IMR-90 (cell line): ENCODE measurements at regions not wholly inside any gene's neighbourhood (a gene's known extent, or its start where the extent isn't known, plus 50 kb on each side); places are given as distances from the start of the nearest gene placed in this dataset.

ENCODE experiments used
- ATAC-seq: fragments of 200-7000 bp; cut with Tn5 transposase; 2 replicates; pipeline ENCODE4 v1.9.1; 2020; ENCODE audit warnings: low read depth, mild to moderate bottlenecking, moderate library complexity
- BruUV-seq: library from RNA; stranded (reverse); fragments of 400-500 nt; replicated peaks from 2 replicates; lab custom pipeline; 2021; lab: Mats Ljungman, UMichigan
- CTCF ChIA-PET: fragments of 300-600 bp; formaldehyde crosslinking; extraction: SDS; loops from one replicate; lab custom pipeline; 2021; ENCODE audit warnings: antibody characterized with exemption; lab: Yijun Ruan, JAX
- POLR2A ChIA-PET: fragments of 300-600 bp; sonication (Branson Sonifier 250); formaldehyde crosslinking; loops from one replicate; lab custom pipeline; 2022; ENCODE audit warnings: antibody characterized with exemption; ENCODE audit not compliant: unreplicated experiment; lab: Charles Lee
- DNase-seq: peaks from one replicate; pipeline ENCODE4 v3.0.0; 2013
- H2AFZ ChIP-seq: replicated peaks from 2 replicates; pipeline ENCODE3; 2013; ENCODE audit warnings: low read length, mild to moderate bottlenecking; ENCODE audit not compliant: poor library complexity
- H2AK5ac ChIP-seq: 2 replicates; pipeline ENCODE4 v1.6.1; 2013; ENCODE audit warnings: low read depth, low read length, inconsistent platforms
- H2AK9ac ChIP-seq: replicated peaks from 2 replicates; pipeline ENCODE3; 2013; ENCODE audit warnings: mild to moderate bottlenecking, low read depth, low read length, moderate library complexity; ENCODE audit not compliant: poor library complexity
- H2BK120ac ChIP-seq: 2 replicates; pipeline ENCODE4 v1.6.1; 2013; ENCODE audit warnings: low read depth, low read length, inconsistent platforms
- H2BK15ac ChIP-seq: 3 replicates; pipeline ENCODE4 v1.6.1; 2013; ENCODE audit warnings: low read depth, low read length, inconsistent platforms
- H2BK20ac ChIP-seq: 2 replicates; pipeline ENCODE4 v1.6.1; 2013; ENCODE audit warnings: low read depth, mild to moderate bottlenecking, inconsistent platforms, low read length, moderate library complexity
- H2BK5ac ChIP-seq: 2 replicates; pipeline ENCODE4 v1.6.1; 2013; ENCODE audit warnings: mild to moderate bottlenecking, low read depth, low read length, inconsistent platforms; ENCODE audit not compliant: poor library complexity, severe bottlenecking
- H3K14ac ChIP-seq: replicated peaks from 2 replicates; pipeline ENCODE4 v1.6.1; 2013; ENCODE audit warnings: low read depth, low read length, inconsistent platforms
- H3K18ac ChIP-seq: 2 replicates; pipeline ENCODE4 v1.6.1; 2013; ENCODE audit warnings: low read depth, low read length, control low read depth
- H3K23ac ChIP-seq: 2 replicates; pipeline ENCODE4 v1.6.1; 2013; ENCODE audit warnings: low read depth, low read length, inconsistent platforms
- H3K27ac ChIP-seq: 2 replicates; pipeline ENCODE4 v1.5.1; 2013; ENCODE audit warnings: mild to moderate bottlenecking, control low read depth, low read length; ENCODE audit not compliant: insufficient read depth
- H3K27me3 ChIP-seq: 2 replicates; pipeline ENCODE4 v1.6.1; 2013; ENCODE audit warnings: low read length; ENCODE audit not compliant: control insufficient read depth, insufficient read depth
- H3K36me3 ChIP-seq: 2 replicates; pipeline ENCODE4 v1.6.1; 2013; ENCODE audit warnings: low read length, mixed read lengths; ENCODE audit not compliant: control insufficient read depth, insufficient read depth
- H3K4ac ChIP-seq: 2 replicates; pipeline ENCODE4 v1.6.1; 2013; ENCODE audit warnings: low read depth, low read length, inconsistent platforms
- H3K4me1 ChIP-seq: 2 replicates; pipeline ENCODE4 v1.6.1; 2013; ENCODE audit warnings: low read length, mixed read lengths; ENCODE audit not compliant: control insufficient read depth, insufficient read depth
- H3K4me2 ChIP-seq: 2 replicates; pipeline ENCODE4 v1.6.1; 2013; ENCODE audit warnings: low read depth, mild to moderate bottlenecking, control low read depth, low read length, moderate library complexity
- H3K4me3 ChIP-seq: 2 replicates; pipeline ENCODE4 v1.5.1; 2013; ENCODE audit warnings: low read depth, mild to moderate bottlenecking, control low read depth, low read length, moderate library complexity; ENCODE audit not compliant: insufficient read depth
- H3K56ac ChIP-seq: 2 replicates; pipeline ENCODE4 v1.6.1; 2013; ENCODE audit warnings: low read length, inconsistent platforms; ENCODE audit not compliant: insufficient read depth; ENCODE audit errors: extremely low read depth
- H3K79me1 ChIP-seq, 2 experiments: 2 replicates each; pipeline ENCODE4 v1.6.1; 2013; ENCODE audit warnings: low read length in 2 of 2, inconsistent platforms in 1 of 2, low read depth in 1 of 2
- H3K9ac ChIP-seq: 2 replicates; pipeline ENCODE4 v1.6.1; 2013; ENCODE audit warnings: low read depth, low read length, control low read depth
- H3K9me1 ChIP-seq: 2 replicates; pipeline ENCODE4 v1.6.1; 2013; ENCODE audit warnings: low read length, inconsistent platforms; ENCODE audit not compliant: insufficient read depth
- H3K9me3 ChIP-seq: 2 replicates; pipeline ENCODE4 v1.6.1; 2013; ENCODE audit warnings: low read length; ENCODE audit not compliant: control insufficient read depth, insufficient read depth
- H4K20me1 ChIP-seq: 2 replicates; pipeline ENCODE4 v1.6.1; 2013; ENCODE audit warnings: low read length, inconsistent platforms; ENCODE audit not compliant: insufficient read depth
- H4K5ac ChIP-seq: 2 replicates; pipeline ENCODE4 v1.6.1; 2013; ENCODE audit warnings: mild to moderate bottlenecking, low read depth, low read length, control low read depth
- H4K8ac ChIP-seq, 2 experiments: 2 replicates each; pipeline ENCODE4 v1.6.1; 2013; ENCODE audit warnings: low read depth in 2 of 2, low read length in 2 of 2, control low read depth in 1 of 2, inconsistent platforms in 1 of 2
- H4K91ac ChIP-seq: 2 replicates; pipeline ENCODE4 v1.6.1; 2013; ENCODE audit warnings: low read depth, low read length, inconsistent platforms; ENCODE audit not compliant: insufficient read depth
- BHLHE40 ChIP-seq: fragments of 150-350 bp; IDR thresholded peaks from 2 replicates; pipeline ENCODE4 v1.6.1; 2016; ENCODE audit warnings: mild to moderate bottlenecking, low read depth, low read length
- CEBPB ChIP-seq: IDR thresholded peaks from 2 replicates; pipeline ENCODE4 v1.6.1; 2012; ENCODE audit warnings: low read depth, low read length, improper control_type of control experiment
- CHD1 ChIP-seq: IDR thresholded peaks from 2 replicates; pipeline ENCODE4 v1.6.1; 2012; ENCODE audit warnings: low read depth, low read length, improper control_type of control experiment
- FOS ChIP-seq: fragments of 150-350 bp; IDR thresholded peaks from 2 replicates; pipeline ENCODE4 v1.6.1; 2016; ENCODE audit warnings: low read depth, low read length
- MAFK ChIP-seq: IDR thresholded peaks from 2 replicates; pipeline ENCODE4 v1.6.1; 2012; ENCODE audit warnings: low read depth, low read length, improper control_type of control experiment
- MAZ ChIP-seq: IDR thresholded peaks from 2 replicates; pipeline ENCODE4 v1.6.1; 2012; ENCODE audit warnings: low read depth, mild to moderate bottlenecking, low read length, improper control_type of control experiment, moderate library complexity, borderline replicate concordance
- MXI1 ChIP-seq: IDR thresholded peaks from 2 replicates; pipeline ENCODE4 v1.6.1; 2012; ENCODE audit warnings: low read depth, mild to moderate bottlenecking, low read length, moderate library complexity, borderline replicate concordance
- NFE2L2 ChIP-seq: fragments of 150-350 bp; IDR thresholded peaks from 2 replicates; pipeline ENCODE4 v1.6.1; 2016; ENCODE audit warnings: low read depth, mild to moderate bottlenecking, low read length
- POLR2A ChIP-seq: IDR thresholded peaks from 2 replicates; pipeline ENCODE4 v1.6.1; 2012; ENCODE audit warnings: mild to moderate bottlenecking, low read depth, low read length
- RAD21 ChIP-seq: IDR thresholded peaks from 2 replicates; pipeline ENCODE4 v1.6.1; 2012; ENCODE audit warnings: low read length, improper control_type of control experiment
- RFX5 ChIP-seq: IDR thresholded peaks from 2 replicates; pipeline ENCODE4 v1.8.0; 2012; ENCODE audit warnings: low read depth, mild to moderate bottlenecking, low read length, moderate library complexity
- SMC3 ChIP-seq: fragments of 150-350 bp; IDR thresholded peaks from 2 replicates; pipeline ENCODE4 v1.6.1; 2016; ENCODE audit warnings: low read depth, mild to moderate bottlenecking, antibody characterized with exemption, low read length, moderate library complexity
- USF2 ChIP-seq: fragments of 150-350 bp; IDR thresholded peaks from 2 replicates; pipeline ENCODE4 v1.6.1; 2017; ENCODE audit warnings: mild to moderate bottlenecking, antibody characterized with exemption, low read length, low read depth
- WGBS, 2 experiments: methylation state at CpG; one replicate each; pipeline versions ENCODE4 v1.1.5 to v1.1.7; 2013; ENCODE audit warnings: missing lambda C conversion rate in 2 of 2; ENCODE audit not compliant: insufficient read length in 1 of 2; ENCODE audit errors: extremely low coverage in 2 of 2; 5-methylcytosine and 5-hydroxymethylcytosine counted together
- dilution Hi-C: fragments of 300-500 bp; cut with HindIII; formaldehyde crosslinking; loops from one replicate; pipeline ENCODE4 v1.14.3; 2018; ENCODE audit warnings: low sequenced_read_pairs; ENCODE audit not compliant: unreplicated experiment
- in situ Hi-C: fragments of 300-500 bp; cut with MboI; formaldehyde crosslinking; loops from 3 replicates; pipeline ENCODE4 v1.14.3; 2019; ENCODE audit warnings: low sequenced_read_pairs, inconsistent platforms, mixed read lengths
- intact Hi-C: fragments of 100-400 bp; cut with micrococcal nuclease; formaldehyde crosslinking; loops from 2 replicates; pipeline ENCODE4 v1.10.0; 2022
- TF ChIP-seq, protein P1 (sequence below): fragments of 150-350 bp; IDR thresholded peaks from 2 replicates; pipeline ENCODE4 v1.6.1; 2016; ENCODE audit warnings: low read depth, mild to moderate bottlenecking, low read length, moderate library complexity, borderline replicate concordance
- TF ChIP-seq, protein P2 (sequence below): conservative IDR thresholded peaks from 2 replicates; pipeline ENCODE4 v1.5.1; 2012; ENCODE audit warnings: mild to moderate bottlenecking, low read depth, low read length, improper control_type of control experiment

DNA sequence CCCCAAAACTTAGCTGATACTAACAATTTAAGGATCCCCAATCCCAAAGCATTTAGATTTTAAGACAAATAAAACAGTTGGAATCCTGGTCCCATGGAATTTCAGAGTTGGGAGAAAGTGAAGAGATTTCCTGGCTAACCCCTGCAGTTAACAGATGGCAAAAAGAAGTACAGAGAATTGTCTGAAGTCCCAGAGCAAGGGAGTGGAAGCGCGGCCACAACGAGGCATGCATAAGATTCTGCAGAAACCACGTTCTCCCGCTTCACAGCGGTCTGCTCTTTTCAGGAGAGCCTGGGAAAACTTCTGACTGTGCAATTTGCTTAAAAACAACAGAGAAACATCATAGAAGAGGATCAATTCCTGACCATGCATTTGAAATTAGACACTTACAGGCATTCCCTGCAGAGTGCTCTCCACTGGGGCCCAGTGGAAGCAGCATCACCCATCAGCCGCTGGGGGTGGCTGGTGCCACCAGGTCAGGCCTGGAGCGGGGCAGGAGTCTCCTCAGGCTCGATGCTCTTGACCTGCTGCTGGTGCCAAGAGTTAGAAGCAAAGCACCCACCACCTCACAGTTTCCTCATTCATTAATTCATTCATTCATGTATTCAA, 226.7 kb upstream of the POU3F1 start:
- TF ChIP-seq POLR2A (no peak), RAD21 (no peak), CHD1 (no peak), SMC3 (no peak), MAFK (no peak), MAZ (no peak), FOS (no peak), NFE2L2 (no peak), BHLHE40 (no peak), CEBPB (no peak), MXI1 (no peak), USF2 (no peak), RFX5 (no peak)
- TF ChIP-seq, protein P1, sequence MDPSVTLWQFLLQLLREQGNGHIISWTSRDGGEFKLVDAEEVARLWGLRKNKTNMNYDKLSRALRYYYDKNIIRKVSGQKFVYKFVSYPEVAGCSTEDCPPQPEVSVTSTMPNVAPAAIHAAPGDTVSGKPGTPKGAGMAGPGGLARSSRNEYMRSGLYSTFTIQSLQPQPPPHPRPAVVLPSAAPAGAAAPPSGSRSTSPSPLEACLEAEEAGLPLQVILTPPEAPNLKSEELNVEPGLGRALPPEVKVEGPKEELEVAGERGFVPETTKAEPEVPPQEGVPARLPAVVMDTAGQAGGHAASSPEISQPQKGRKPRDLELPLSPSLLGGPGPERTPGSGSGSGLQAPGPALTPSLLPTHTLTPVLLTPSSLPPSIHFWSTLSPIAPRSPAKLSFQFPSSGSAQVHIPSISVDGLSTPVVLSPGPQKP, result no peak
- TF ChIP-seq, protein P2, sequence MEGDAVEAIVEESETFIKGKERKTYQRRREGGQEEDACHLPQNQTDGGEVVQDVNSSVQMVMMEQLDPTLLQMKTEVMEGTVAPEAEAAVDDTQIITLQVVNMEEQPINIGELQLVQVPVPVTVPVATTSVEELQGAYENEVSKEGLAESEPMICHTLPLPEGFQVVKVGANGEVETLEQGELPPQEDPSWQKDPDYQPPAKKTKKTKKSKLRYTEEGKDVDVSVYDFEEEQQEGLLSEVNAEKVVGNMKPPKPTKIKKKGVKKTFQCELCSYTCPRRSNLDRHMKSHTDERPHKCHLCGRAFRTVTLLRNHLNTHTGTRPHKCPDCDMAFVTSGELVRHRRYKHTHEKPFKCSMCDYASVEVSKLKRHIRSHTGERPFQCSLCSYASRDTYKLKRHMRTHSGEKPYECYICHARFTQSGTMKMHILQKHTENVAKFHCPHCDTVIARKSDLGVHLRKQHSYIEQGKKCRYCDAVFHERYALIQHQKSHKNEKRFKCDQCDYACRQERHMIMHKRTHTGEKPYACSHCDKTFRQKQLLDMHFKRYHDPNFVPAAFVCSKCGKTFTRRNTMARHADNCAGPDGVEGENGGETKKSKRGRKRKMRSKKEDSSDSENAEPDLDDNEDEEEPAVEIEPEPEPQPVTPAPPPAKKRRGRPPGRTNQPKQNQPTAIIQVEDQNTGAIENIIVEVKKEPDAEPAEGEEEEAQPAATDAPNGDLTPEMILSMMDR, result no peak
- no peaks in the 10 kb centered on the region for H3K79me1 ChIP-seq
- H2BK5ac ChIP-seq, result no peak overlapping the region
- no peaks in the 10 kb centered on the region for H3K4me1 ChIP-seq
- H3K36me3 ChIP-seq, result no peaks in the 10 kb centered on the region
- CTCF ChIA-PET, result interaction anchor here (0.6 kb wide), 1 partner anchor 581 kb away, joined by 3 read pairs; no protein-coding TSS in a partner anchor
- no peak overlapping the region for H2BK15ac ChIP-seq
- dilution Hi-C loops, result no loop called here
- no peak overlapping the region for H2BK20ac ChIP-seq
- no peak overlapping the region for H3K14ac ChIP-seq
- POLR2A ChIA-PET, result no interaction called here
- H3K9me3 ChIP-seq, result no peaks in the 10 kb centered on the region
- WGBS, 2 experiments, result no CpG with 5 or more reads among the region's 9 CpGs
- no peak overlapping the region for H3K56ac ChIP-seq
- H3K27me3 ChIP-seq, result peaks cover 6% of the 10 kb centered on the region; the same call in 1 of the 2 replicates
- H3K4me2 ChIP-seq, result no peak overlapping the region
- H4K5ac ChIP-seq, result no peak overlapping the region
- H3K18ac ChIP-seq, result no peak overlapping the region
- no peak overlapping the region for H2BK120ac ChIP-seq
- DNase-seq (no peak), ATAC-seq (no peak)
- no peak overlapping the region for H3K23ac ChIP-seq
- no peak overlapping the region for H4K8ac ChIP-seq
- BruUV-seq, result no TSS peak
- in situ Hi-C loops, result no loop called here
- no peak overlapping the region for H4K91ac ChIP-seq
- H4K20me1 ChIP-seq, result no peaks in the 10 kb centered on the region
- no peaks in the 10 kb centered on the region for H3K9me1 ChIP-seq
- H2AFZ ChIP-seq, result no peak overlapping the region
- H2AK5ac ChIP-seq, result no peak overlapping the region
- H3K27ac ChIP-seq, result no peak overlapping the region
- no peak overlapping the region for H2AK9ac ChIP-seq
- no peak overlapping the region for H3K9ac ChIP-seq
- intact Hi-C loops, result no loop called here
- no peak overlapping the region for H3K4ac ChIP-seq
- no peak overlapping the region for H3K4me3 ChIP-seq
